HEK293 (cell line): ENCODE measurements at regions not wholly inside any gene's neighbourhood (a gene's known extent, or its start where the extent isn't known, plus 50 kb on each side); places are given as distances from the start of the nearest gene placed in this dataset.
A peak's percentile ranks its signal among the peaks of the same experiment; 100 is the strongest.

Experiments used
- CTCF ChIA-PET: fragments of 350-600 bp; formaldehyde crosslinking; extraction: SDS; loops from one replicate; lab custom pipeline; 2021; ENCODE audit warnings: antibody characterized with exemption; lab: Yijun Ruan, JAX
- POLR2A ChIA-PET: fragments of 300-600 bp; formaldehyde crosslinking; extraction: SDS; loops from one replicate; lab custom pipeline; 2020; ENCODE audit warnings: antibody characterized with exemption, inconsistent platforms; lab: Yijun Ruan, JAX
- H3K27ac ChIP-seq: fragments of 200-500 bp; sonication (Bioruptor generic); 2 replicates; pipeline ENCODE4 v1.5.1; 2014; ENCODE audit warnings: low read depth, low read length, control low read depth, inconsistent platforms; ENCODE audit errors: extremely low read depth
- H3K36me3 ChIP-seq, 2 experiments: fragments of 200-500 bp in 1 of 2; sonication (Bioruptor generic) in 1 of 2; 1 replicate in 1 of 2; 2 replicates in 1 of 2; pipeline ENCODE4 v1.5.1; 2014 to 2017; ENCODE audit warnings: inconsistent platforms in 2 of 2, low read length in 2 of 2; ENCODE audit not compliant: control insufficient read depth in 2 of 2, insufficient read depth in 1 of 2
- H3K4me1 ChIP-seq: fragments of 200-500 bp; sonication (Bioruptor generic); 2 replicates; pipeline ENCODE4 v1.5.1; 2014; ENCODE audit warnings: mild to moderate bottlenecking, low read length, inconsistent platforms; ENCODE audit not compliant: control insufficient read depth, insufficient read depth
- H3K4me3 ChIP-seq: 2 replicates; pipeline ENCODE4 v1.5.1; 2011; ENCODE audit warnings: low read depth, mild to moderate bottlenecking, control low read depth, low read length, moderate library complexity
- H3K9me3 ChIP-seq: fragments of 200-500 bp; sonication (Bioruptor generic); 2 replicates; pipeline ENCODE4 v1.5.1; 2014; ENCODE audit warnings: low read depth, low read length, inconsistent platforms; ENCODE audit not compliant: control insufficient read depth, insufficient read depth
- BCL11B ChIP-seq: fragments of 450-650 bp; formaldehyde crosslinking; IDR thresholded peaks from 2 replicates; pipeline ENCODE4 v1.5.1; 2016; ENCODE audit warnings: low read depth, missing biosample characterization, missing genetic modification characterization
- IKZF3 ChIP-seq: fragments of 450-650 bp; IDR thresholded peaks from 2 replicates; pipeline ENCODE4 v1.5.0; 2018; ENCODE audit warnings: missing biosample characterization, mild to moderate bottlenecking, missing genetic modification characterization, moderate library complexity
- MYNN ChIP-seq: fragments of 450-650 bp; formaldehyde crosslinking; IDR thresholded peaks from 2 replicates; pipeline ENCODE4 v1.5.1; 2016; ENCODE audit warnings: missing biosample characterization, missing genetic modification characterization, borderline replicate concordance
- SALL2 ChIP-seq: fragments of 450-650 bp; formaldehyde crosslinking; IDR thresholded peaks from 2 replicates; pipeline ENCODE4 v1.5.0; 2017; ENCODE audit warnings: missing biosample characterization, mild to moderate bottlenecking, missing genetic modification characterization, borderline replicate concordance
- SCRT2 ChIP-seq: fragments of 450-650 bp; formaldehyde crosslinking; IDR thresholded peaks from 2 replicates; pipeline ENCODE4 v1.5.1; 2016; ENCODE audit warnings: missing biosample characterization, missing genetic modification characterization
- YY2 ChIP-seq: fragments of 450-650 bp; formaldehyde crosslinking; IDR thresholded peaks from 2 replicates; pipeline ENCODE4 v1.5.1; 2016; ENCODE audit warnings: missing biosample characterization, missing genetic modification characterization
- ZBTB20 ChIP-seq: fragments of 450-650 bp; formaldehyde crosslinking; IDR thresholded peaks from 2 replicates; pipeline ENCODE4 v1.5.1; 2016; ENCODE audit warnings: missing biosample characterization, missing genetic modification characterization
- ZFP3 ChIP-seq: fragments of 450-650 bp; formaldehyde crosslinking; IDR thresholded peaks from 2 replicates; pipeline ENCODE4 v1.5.1; 2016; ENCODE audit warnings: low read depth, missing biosample characterization, missing genetic modification characterization
- ZNF121 ChIP-seq: fragments of 450-650 bp; formaldehyde crosslinking; IDR thresholded peaks from 2 replicates; pipeline ENCODE4 v1.5.1; 2016; ENCODE audit warnings: missing biosample characterization, missing genetic modification characterization
- ZNF146 ChIP-seq: fragments of 450-650 bp; formaldehyde crosslinking; IDR thresholded peaks from 2 replicates; pipeline ENCODE4 v1.5.1; 2016; ENCODE audit warnings: missing biosample characterization, missing genetic modification characterization
- ZNF157 ChIP-seq: fragments of 450-650 bp; formaldehyde crosslinking; IDR thresholded peaks from 2 replicates; pipeline ENCODE4 v1.5.1; 2016; ENCODE audit warnings: missing biosample characterization, missing genetic modification characterization
- ZNF184 ChIP-seq: fragments of 450-650 bp; IDR thresholded peaks from 2 replicates; pipeline ENCODE4 v1.5.1; 2018; ENCODE audit warnings: missing biosample characterization, mild to moderate bottlenecking, missing genetic modification characterization
- ZNF366 ChIP-seq: fragments of 450-650 bp; formaldehyde crosslinking; conservative IDR thresholded peaks from 2 replicates; pipeline ENCODE4 v1.5.1; 2016; ENCODE audit warnings: missing biosample characterization, missing genetic modification characterization
- ZNF391 ChIP-seq: fragments of 450-650 bp; formaldehyde crosslinking; IDR thresholded peaks from 2 replicates; pipeline ENCODE4 v1.5.1; 2016; ENCODE audit warnings: low read depth, missing biosample characterization, missing genetic modification characterization, borderline replicate concordance
- ZNF510 ChIP-seq: fragments of 450-650 bp; formaldehyde crosslinking; IDR thresholded peaks from 2 replicates; pipeline ENCODE4 v1.5.1; 2018; ENCODE audit warnings: mild to moderate bottlenecking, missing genetic modification characterization, missing biosample characterization; ENCODE audit not compliant: insufficient replicate concordance
- ZNF560 ChIP-seq: fragments of 450-650 bp; formaldehyde crosslinking; IDR thresholded peaks from 2 replicates; pipeline ENCODE4 v1.5.1; 2017; ENCODE audit warnings: missing biosample characterization, missing genetic modification characterization, borderline replicate concordance
- ZNF658 ChIP-seq: fragments of 450-650 bp; formaldehyde crosslinking; IDR thresholded peaks from 2 replicates; pipeline ENCODE4; 2016; ENCODE audit warnings: missing biosample characterization, missing genetic modification characterization
- TF ChIP-seq, protein P1 (sequence below): fragments of 450-650 bp; formaldehyde crosslinking; IDR thresholded peaks from 2 replicates; pipeline ENCODE4 v1.5.1; 2016; ENCODE audit warnings: missing biosample characterization, missing genetic modification characterization
- TF ChIP-seq, protein P2 (sequence below): fragments of 450-650 bp; formaldehyde crosslinking; IDR thresholded peaks from 2 replicates; pipeline ENCODE4 v1.5.1; 2016; ENCODE audit warnings: missing biosample characterization, missing genetic modification characterization
- TF ChIP-seq, protein P3 (sequence below): fragments of 450-650 bp; formaldehyde crosslinking; IDR thresholded peaks from 2 replicates; pipeline ENCODE4 v1.5.1; 2017; ENCODE audit warnings: missing biosample characterization, missing genetic modification characterization
- TF ChIP-seq, protein P4 (sequence below): fragments of 450-650 bp; formaldehyde crosslinking; IDR thresholded peaks from 2 replicates; pipeline ENCODE4 v1.5.1; 2017; ENCODE audit warnings: missing biosample characterization, mild to moderate bottlenecking, missing genetic modification characterization, moderate library complexity

DNA sequence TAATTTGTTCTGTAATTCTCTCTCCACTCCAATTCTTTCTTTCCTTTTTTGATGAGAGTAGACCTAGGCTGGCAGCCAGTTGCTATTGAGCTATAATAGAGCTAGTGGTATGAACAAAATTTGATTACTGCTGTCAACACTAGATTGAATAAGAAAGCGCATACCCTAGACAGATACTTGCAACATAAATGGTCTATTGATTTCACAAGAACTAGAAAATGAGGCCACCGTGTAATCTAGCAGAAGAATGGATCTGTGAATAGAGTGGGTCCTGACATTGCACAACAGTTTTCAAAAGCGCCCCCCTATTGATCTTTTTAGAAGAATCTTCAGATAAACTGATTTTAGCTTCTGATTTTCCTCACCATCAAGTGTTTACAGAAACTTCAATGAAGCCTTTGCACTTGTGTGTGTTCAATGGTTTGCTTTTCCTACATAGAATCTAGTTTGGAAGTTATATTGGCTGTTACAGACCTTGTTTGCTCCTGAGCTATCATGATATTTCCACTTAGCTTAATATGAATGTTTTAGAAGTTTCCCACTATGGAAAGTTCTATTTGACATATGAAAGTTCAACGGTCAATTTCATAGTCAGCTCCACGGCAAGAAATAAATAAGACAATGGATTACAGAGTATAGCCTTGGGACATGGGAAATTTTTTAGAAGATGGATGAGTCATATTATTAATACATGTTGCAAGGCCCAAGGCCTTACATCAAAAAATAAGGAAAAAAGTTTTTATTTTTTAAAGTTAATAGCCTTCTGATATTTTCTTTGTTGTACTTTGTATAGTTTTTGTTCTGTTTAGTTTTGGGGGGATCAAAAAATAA, 55.6 kb downstream of the UTRN start:
- POLR2A ChIA-PET = interaction anchor here (1.0 kb wide), 1 partner anchor 55 kb away, joined by 3 read pairs; no protein-coding TSS in a partner anchor
- H3K27ac ChIP-seq = no peak overlapping the region
- TF ChIP-seq, protein P1, sequence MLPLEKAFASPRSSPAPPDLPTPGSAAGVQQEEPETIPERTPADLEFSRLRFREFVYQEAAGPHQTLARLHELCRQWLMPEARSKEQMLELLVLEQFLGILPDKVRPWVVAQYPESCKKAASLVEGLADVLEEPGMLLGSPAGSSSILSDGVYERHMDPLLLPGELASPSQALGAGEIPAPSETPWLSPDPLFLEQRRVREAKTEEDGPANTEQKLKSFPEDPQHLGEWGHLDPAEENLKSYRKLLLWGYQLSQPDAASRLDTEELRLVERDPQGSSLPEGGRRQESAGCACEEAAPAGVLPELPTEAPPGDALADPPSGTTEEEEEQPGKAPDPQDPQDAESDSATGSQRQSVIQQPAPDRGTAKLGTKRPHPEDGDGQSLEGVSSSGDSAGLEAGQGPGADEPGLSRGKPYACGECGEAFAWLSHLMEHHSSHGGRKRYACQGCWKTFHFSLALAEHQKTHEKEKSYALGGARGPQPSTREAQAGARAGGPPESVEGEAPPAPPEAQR (tag by site-specific recombination) = no peak
- TF ChIP-seq ZNF121 (tag by site-specific recombination) (no peak), ZNF184 (tag by site-specific recombination) (no peak), ZBTB20 (peak; percentile 34; the same call in 1 of the 2 replicates), ZNF157 (tag by site-specific recombination) (no peak)
- TF ChIP-seq, all 188 proteins: peak for 1
- 0 out of 2 replicates have a peak, but pooled peaks cover 5% of the 10 kb centered on the region for H3K4me1 ChIP-seq
- H3K9me3 ChIP-seq = no peaks in the 10 kb centered on the region
- CTCF ChIA-PET = interaction anchor here (0.7 to 1.4 kb wide), 2 partner anchors 140 to 189 kb away, joined by 3 to 4 read pairs; no protein-coding TSS in a partner anchor
- no peak overlapping the region for H3K4me3 ChIP-seq
- no peaks in the 10 kb centered on the region for H3K36me3 ChIP-seq

DNA sequence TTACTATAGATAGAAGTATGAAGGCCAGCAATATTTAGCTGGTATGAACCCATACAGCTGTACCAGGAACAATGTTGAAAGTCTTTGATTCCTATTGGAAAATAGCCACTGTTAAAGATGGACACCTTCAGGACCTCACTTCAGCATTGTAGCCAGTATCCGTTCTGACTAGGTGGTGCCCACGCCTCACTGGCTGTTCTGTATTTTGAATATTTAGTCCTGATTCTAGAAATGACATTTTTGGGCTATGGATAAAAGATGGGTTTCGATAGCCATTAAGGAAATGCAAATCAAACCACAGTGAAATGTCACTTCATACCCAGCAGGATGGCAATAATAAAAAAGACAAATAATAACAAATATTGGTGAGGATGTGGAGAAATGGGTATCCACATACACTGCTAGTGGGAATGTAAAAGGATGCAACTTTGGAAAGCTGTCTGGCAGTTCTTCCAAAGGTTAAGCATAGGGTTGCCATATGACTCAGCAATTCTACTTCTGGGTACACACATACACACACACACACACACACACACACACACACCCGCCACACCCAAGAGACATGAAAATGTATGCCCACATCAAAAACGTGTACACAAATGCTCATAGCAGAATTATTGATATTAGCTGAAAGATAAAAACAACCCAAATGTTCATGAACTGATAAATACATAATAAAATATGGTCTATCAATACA, 56.8 kb downstream of the UTRN start:
- Histone ChIP-seq H3K36me3 (no peaks in the 10 kb centered on the region), H3K4me3 (no peak overlapping the region), H3K27ac (no peak overlapping the region), H3K9me3 (no peaks in the 10 kb centered on the region), H3K4me1 (0 out of 2 replicates have a peak, but pooled peaks cover 5% of the 10 kb centered on the region)
- CTCF ChIA-PET = interaction anchor here (0.6 to 0.8 kb wide), 3 partner anchors 28 to 123 kb away, joined by 4 to 6 read pairs (median 6); no protein-coding TSS in a partner anchor
- TF ChIP-seq YY2 (tag by site-specific recombination) = no peak
- no peak for TF ChIP-seq ZNF560
- TF ChIP-seq, protein P2, sequence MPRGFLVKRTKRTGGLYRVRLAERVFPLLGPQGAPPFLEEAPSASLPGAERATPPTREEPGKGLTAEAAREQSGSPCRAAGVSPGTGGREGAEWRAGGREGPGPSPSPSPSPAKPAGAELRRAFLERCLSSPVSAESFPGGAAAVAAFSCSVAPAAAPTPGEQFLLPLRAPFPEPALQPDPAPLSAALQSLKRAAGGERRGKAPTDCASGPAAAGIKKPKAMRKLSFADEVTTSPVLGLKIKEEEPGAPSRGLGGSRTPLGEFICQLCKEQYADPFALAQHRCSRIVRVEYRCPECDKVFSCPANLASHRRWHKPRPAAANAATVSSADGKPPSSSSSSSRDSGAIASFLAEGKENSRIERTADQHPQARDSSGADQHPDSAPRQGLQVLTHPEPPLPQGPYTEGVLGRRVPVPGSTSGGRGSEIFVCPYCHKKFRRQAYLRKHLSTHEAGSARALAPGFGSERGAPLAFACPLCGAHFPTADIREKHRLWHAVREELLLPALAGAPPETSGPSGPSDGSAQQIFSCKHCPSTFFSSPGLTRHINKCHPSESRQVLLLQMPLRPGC (tag by site-specific recombination) = no peak
- no peak for TF ChIP-seq BCL11B (tag by site-specific recombination)
- TF ChIP-seq ZNF391 = no peak
- no peak for TF ChIP-seq ZNF146 (tag by site-specific recombination)
- no peak for TF ChIP-seq ZFP3 (tag by site-specific recombination)
- TF ChIP-seq SCRT2 (tag by site-specific recombination) = no peak
- TF ChIP-seq, protein P3, sequence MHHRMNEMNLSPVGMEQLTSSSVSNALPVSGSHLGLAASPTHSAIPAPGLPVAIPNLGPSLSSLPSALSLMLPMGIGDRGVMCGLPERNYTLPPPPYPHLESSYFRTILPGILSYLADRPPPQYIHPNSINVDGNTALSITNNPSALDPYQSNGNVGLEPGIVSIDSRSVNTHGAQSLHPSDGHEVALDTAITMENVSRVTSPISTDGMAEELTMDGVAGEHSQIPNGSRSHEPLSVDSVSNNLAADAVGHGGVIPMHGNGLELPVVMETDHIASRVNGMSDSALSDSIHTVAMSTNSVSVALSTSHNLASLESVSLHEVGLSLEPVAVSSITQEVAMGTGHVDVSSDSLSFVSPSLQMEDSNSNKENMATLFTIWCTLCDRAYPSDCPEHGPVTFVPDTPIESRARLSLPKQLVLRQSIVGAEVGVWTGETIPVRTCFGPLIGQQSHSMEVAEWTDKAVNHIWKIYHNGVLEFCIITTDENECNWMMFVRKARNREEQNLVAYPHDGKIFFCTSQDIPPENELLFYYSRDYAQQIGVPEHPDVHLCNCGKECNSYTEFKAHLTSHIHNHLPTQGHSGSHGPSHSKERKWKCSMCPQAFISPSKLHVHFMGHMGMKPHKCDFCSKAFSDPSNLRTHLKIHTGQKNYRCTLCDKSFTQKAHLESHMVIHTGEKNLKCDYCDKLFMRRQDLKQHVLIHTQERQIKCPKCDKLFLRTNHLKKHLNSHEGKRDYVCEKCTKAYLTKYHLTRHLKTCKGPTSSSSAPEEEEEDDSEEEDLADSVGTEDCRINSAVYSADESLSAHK (tag by site-specific recombination) = no peak
- TF ChIP-seq ZNF366 (tag by site-specific recombination) = no peak
- no peak for TF ChIP-seq MYNN
- no peak for TF ChIP-seq ZNF658 (tag by site-specific recombination)
- no peak for TF ChIP-seq ZNF510
- TF ChIP-seq ZNF121 (tag by site-specific recombination) = no peak
- TF ChIP-seq, protein P4, sequence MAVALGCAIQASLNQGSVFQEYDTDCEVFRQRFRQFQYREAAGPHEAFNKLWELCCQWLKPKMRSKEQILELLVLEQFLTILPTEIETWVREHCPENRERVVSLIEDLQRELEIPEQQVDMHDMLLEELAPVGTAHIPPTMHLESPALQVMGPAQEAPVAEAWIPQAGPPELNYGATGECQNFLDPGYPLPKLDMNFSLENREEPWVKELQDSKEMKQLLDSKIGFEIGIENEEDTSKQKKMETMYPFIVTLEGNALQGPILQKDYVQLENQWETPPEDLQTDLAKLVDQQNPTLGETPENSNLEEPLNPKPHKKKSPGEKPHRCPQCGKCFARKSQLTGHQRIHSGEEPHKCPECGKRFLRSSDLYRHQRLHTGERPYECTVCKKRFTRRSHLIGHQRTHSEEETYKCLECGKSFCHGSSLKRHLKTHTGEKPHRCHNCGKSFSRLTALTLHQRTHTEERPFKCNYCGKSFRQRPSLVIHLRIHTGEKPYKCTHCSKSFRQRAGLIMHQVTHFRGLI (tag by site-specific recombination) = no peak
- no peak for TF ChIP-seq IKZF3 (tag by site-specific recombination)
- no peak for TF ChIP-seq SALL2 (tag by site-specific recombination)
- POLR2A ChIA-PET = no interaction called here
